Activated CD4-positive, CD25-positive, alpha-beta regulatory T cell treated with anti-CD3 and anti-CD28 coated beads, Interleukin-2, amount 50 U/mL, for 24 hours (primary cell): ENCODE measurements at regions not wholly inside any gene's neighbourhood (a gene's known extent, or its start where the extent isn't known, plus 50 kb on each side); places are given as distances from the start of the nearest gene placed in this dataset.
A peak's percentile ranks its signal among the peaks of the same experiment; 100 is the strongest.

ENCODE experiments used
- ATAC-seq, 2 donors: fragments of 150-1000 bp; cut with Tn5 transposase; one replicate each; pipeline ENCODE4 v1.10.0; 2021; ENCODE audit warnings: mild to moderate bottlenecking in 1 of 2, moderate library complexity in 1 of 2

- no peak for ATAC-seq
These were observed 242.2 kb downstream of the LOXHD1 start for GRCh38 chr18:46414863-46415262.

GRCh38 chr18:46415532-46416252 lies 241.3 kb downstream of the LOXHD1 start:
- ATAC-seq: no peak

- ATAC-seq: no peak
These were observed 240.0 kb downstream of the LOXHD1 start for GRCh38 chr18:46416706-46417638.

DNA sequence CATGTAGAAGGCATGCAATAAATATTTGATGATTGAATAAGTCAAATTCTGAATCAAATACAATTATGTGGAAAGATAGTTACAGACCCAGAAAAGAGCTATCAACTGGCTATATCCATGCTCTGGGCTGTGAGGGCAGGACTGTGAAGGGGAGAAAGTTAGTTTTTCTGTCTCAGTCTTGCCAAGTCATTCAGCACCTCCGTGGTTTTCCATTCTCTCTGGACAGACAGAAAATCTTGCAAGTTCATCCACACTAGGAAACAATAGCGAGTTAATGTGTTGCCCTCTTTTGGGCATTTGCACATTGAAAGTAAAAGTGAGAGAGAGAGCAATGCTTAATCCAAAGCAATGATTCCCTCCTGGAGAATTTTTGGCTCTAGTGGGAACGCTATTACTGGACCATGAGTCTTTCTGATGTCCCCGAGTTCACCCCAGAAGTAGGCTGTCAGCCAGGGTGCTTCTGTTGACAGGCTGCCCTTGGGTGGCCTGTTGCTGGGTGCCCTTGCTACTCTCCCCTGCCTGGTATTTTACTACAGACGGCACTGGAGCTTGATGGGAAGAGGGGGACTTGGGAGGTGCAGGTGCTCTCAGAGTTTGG lies 238.3 kb downstream of the LOXHD1 start:
- ATAC-seq: no peak

DNA sequence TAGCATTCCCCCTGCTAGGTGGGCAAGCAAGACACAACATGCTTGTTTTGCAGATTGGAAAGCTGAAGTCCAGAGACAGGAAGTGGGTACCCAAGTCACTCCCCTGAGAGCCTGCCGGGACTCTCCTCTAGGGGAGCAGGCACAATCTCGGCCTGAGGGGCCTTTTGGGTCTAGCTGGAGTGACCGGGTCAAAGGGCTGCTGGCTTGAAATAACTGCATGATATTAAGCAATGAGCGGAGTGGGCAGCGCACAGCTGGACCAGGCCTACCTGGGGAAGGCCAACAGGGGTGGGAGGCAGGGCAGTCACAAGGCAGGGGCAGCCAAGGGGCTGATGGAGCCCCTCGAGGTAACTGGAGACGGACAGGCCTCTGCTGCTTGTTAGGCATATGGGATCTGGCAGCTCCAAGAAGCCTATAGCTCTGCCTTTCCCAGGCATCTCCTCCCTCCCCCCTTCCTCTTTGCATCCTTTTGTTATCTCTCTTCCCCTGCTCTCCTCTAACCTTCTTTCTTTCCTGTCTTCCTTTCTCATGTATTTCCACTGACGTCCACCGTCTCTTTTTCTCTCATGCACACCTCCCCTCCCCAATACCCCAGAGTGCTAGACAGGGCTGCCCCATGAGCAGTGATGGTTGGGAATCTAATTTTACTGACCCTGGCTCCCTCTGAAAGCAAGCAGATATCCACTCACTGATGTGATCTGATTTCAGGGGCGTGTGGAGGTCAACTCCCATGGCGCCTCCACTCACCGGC lies 237.5 kb downstream of the LOXHD1 start:
- peak in 1 of 2 donors; percentile 11 for ATAC-seq

GRCh38 chr18:46421973-46422551 lies 235.0 kb downstream of the LOXHD1 start:
- ATAC-seq: no peak

DNA sequence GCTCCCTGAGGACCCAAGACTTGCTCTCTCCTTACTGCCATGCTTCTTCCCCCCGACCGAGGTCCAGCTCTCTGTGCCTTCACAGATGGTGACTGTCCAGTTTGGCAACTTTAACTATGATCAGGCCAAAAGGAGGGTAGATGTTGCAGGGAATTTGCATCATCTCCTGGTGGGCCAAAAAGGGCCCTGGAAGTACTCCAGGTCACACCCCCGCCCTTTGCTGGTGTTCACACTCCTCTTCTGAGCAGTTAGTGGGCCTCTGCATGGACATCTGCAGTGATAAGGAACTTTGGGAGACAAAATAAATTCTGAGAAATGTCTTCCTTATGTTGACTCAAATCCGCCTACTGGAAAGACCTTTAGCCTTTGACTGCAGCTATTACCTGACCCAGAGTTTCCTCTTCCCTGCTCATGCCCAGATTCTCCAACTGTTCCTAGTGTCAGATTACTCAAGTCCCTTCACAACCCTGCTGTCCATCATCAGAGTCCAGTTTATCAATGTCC lies 234.4 kb downstream of the LOXHD1 start:
- no peak for ATAC-seq

DNA sequence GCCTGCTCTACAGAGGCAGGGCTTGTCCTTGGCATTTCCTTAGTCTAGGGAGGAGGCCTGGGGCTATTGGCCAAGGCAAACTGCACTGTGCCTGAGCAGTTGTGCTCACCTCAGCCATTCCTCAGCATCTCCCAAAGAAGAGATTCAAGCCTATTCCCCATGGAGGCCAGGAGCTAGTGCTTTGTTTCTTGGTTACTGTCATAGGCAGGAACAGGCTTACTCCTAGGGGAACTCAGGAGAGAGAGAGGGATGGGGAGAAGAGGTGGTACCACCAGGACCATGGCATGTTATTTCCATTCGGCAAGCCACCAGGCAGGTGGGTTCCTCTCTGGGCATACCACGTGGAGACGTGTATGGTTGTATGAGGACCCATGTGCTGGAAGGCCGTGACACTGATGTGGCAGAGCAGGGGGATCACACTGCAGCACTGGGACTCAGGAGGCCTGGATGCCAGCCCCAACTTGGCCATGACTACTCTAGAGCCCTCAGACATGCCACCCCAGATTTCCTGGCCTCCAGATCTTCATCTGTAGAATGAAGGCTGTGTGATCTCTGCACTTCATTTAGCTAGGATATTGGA lies 233.7 kb downstream of the LOXHD1 start:
- ATAC-seq: no peak

GRCh38 chr18:46424898-46425297 lies 232.1 kb downstream of the LOXHD1 start:
- no peak for ATAC-seq

GRCh38 chr18:46425511-46425910 lies 231.5 kb downstream of the LOXHD1 start:
- no peak for ATAC-seq

DNA sequence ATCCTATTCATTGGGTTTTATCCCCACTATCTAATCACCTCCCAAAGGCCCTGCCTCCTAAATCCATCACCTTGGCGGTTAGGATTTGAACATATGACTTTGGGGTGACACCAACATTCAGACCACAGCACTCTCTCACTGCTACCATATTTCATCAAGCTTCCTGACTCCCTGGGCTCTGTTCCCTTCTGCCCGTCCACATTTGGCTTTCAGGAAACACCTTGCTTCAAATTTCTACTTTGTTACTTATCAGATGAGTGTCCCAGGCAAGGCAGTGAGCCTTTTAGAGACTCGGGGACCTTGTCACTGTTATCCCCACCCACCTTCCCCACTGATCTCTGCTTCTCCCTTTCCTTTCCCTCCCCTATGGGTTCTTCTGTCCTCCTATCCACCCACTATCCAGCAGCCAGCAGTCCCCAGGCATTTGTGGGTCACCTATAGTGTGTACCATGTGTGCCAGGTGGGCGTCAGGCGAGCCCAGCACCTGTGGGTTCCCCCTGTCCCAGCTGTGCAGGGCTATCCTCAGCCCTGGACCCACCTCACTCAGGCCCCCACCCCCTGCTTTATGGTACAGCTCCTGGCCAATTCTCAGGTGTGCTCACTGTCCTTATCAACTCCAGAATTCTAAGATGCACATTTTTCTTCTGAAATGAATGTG lies 230.9 kb downstream of the LOXHD1 start:
- ATAC-seq: no peak

- no peak for ATAC-seq
These were observed 230.4 kb downstream of the LOXHD1 start for GRCh38 chr18:46426679-46427047.
